Natural killer cell (primary cell): ENCODE measurements at regions not wholly inside any gene's neighbourhood (a gene's known extent, or its start where the extent isn't known, plus 50 kb on each side); places are given as distances from the start of the nearest gene placed in this dataset.

Experiments
- ATAC-seq, 3 donors: fragments of 150-1000 bp in 2 of 3; fragments of 200-7000 bp in 1 of 3; cut with Tn5 transposase; 1 replicate in 1 of 3; 2 replicates in 2 of 3; pipeline ENCODE4 v1.10.0; 2021; ENCODE audit warnings: mild to moderate bottlenecking in 2 of 3, moderate library complexity in 2 of 3
- DNase-seq, 2 donors: peaks; one replicate each; pipeline versions ENCODE4 v3.0.0 to v3.0.0-alpha.2; 2013 to 2021; ENCODE audit warnings: mixed read lengths in 1 of 2
- H3K27ac ChIP-seq: one replicate; pipeline ENCODE4 v1.5.1; 2013; ENCODE audit warnings: mild to moderate bottlenecking, low read length
- H3K27me3 ChIP-seq: one replicate; pipeline ENCODE4 v1.6.1; 2013; ENCODE audit warnings: low read length; ENCODE audit not compliant: control insufficient read depth, insufficient read depth
- H3K36me3 ChIP-seq: one replicate; pipeline ENCODE4 v1.6.1; 2013; ENCODE audit warnings: low read length; ENCODE audit not compliant: control insufficient read depth, insufficient read depth
- H3K4me1 ChIP-seq: one replicate; pipeline ENCODE4 v1.6.1; 2013; ENCODE audit warnings: low read length; ENCODE audit not compliant: control insufficient read depth, insufficient read depth
- H3K4me3 ChIP-seq: one replicate; pipeline ENCODE4 v1.5.1; 2013; ENCODE audit warnings: low read length
- H3K9me3 ChIP-seq: one replicate; pipeline ENCODE4 v1.6.1; 2013; ENCODE audit warnings: low read length; ENCODE audit not compliant: control insufficient read depth, insufficient read depth
- H3K27ac Mint-ChIP-seq, 2 donors: one replicate each; pipeline ENCODE4 v1.8.0; 2022; ENCODE audit warnings: mild to moderate bottlenecking in 2 of 2, mixed read lengths in 2 of 2, moderate library complexity in 1 of 2
- H3K27me3 Mint-ChIP-seq, 2 donors: one replicate each; pipeline ENCODE4 v1.8.0; 2022; ENCODE audit warnings: low read depth in 2 of 2, mixed read lengths in 2 of 2
- H3K36me3 Mint-ChIP-seq: one replicate; pipeline ENCODE4 v1.8.0; 2022; ENCODE audit warnings: mixed read lengths
- H3K4me1 Mint-ChIP-seq, 2 donors: one replicate each; pipeline ENCODE4 v1.8.0; 2022; ENCODE audit warnings: mixed read lengths in 2 of 2
- H3K4me3 Mint-ChIP-seq: one replicate; pipeline ENCODE4 v1.8.0; 2022; ENCODE audit warnings: mild to moderate bottlenecking, moderate library complexity, mixed read lengths
- H3K9me3 Mint-ChIP-seq, 2 donors: one replicate each; pipeline ENCODE4 v1.8.0; 2022; ENCODE audit warnings: mixed read lengths in 2 of 2
- CTCF ChIP-seq: fragments of 200-600 bp; IDR thresholded peaks from one replicate; pipeline ENCODE4 v1.8.0; 2022; ENCODE audit warnings: antibody characterized with exemption
- WGBS: methylation state at CpG from one replicate; pipeline ENCODE4 v1.1.7; 2013; ENCODE audit warnings: missing lambda C conversion rate; ENCODE audit not compliant: insufficient coverage; 5-methylcytosine and 5-hydroxymethylcytosine counted together
- intact Hi-C: fragments of 100-400 bp; cut with micrococcal nuclease; formaldehyde crosslinking; loops from one replicate; pipeline ENCODE4 v1.14.2; 2022

GRCh38 chr19:28667348-28667977 lies 545.5 kb downstream of the UQCRFS1 start:
- Mint-ChIP-seq H3K27ac (no peak overlapping the region), H3K27me3 (peaks cover 16 to 21% of the 10 kb centered on the region in 2 donors), H3K4me3 (no peak overlapping the region), H3K36me3 (peaks cover 29% of the 10 kb centered on the region), H3K4me1 (no peaks in the 10 kb centered on the region), H3K9me3 (peaks cover 2 to 15% of the 10 kb centered on the region in 2 donors)
- no peak for TF ChIP-seq CTCF
- intact Hi-C loops, result no loop called here
- WGBS, result 86% methylated on average over 7 of the region's 7 CpGs
- no peak overlapping the region for H3K4me3 ChIP-seq
- peaks cover 15% of the 10 kb centered on the region for H3K9me3 ChIP-seq
- no peak overlapping the region for H3K27ac ChIP-seq
- ATAC-seq (no peak), DNase-seq (no peak)
- no peaks in the 10 kb centered on the region for H3K27me3 ChIP-seq
- H3K4me1 ChIP-seq, result no peaks in the 10 kb centered on the region
- H3K36me3 ChIP-seq, result no peaks in the 10 kb centered on the region

DNA sequence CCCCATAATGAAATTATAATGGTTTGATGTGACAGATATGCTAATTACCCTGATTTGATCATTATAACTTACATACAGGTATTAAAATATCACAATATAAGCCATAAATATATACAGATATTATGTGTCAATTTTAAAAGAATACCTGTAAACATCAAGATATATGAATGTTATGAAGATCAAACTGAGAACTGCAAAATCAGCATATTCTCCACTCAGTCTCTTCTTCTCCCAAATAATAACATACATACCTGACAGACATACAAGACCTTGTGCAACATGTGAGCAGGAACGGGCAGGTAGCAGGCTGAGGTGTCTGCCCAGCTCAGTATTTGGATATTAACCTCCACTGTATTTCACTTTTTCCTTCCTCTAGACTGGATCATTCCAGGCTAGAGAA lies 547.2 kb downstream of the UQCRFS1 start:
- 94% methylated on average over 1 of the region's 1 CpG for WGBS
- TF ChIP-seq CTCF, result no peak
- Histone ChIP-seq H3K4me1 (no peaks in the 10 kb centered on the region), H3K36me3 (no peaks in the 10 kb centered on the region), H3K27me3 (no peaks in the 10 kb centered on the region), H3K4me3 (no peak overlapping the region), H3K9me3 (peaks cover 15% of the 10 kb centered on the region), H3K27ac (no peak overlapping the region)
- H3K27me3 Mint-ChIP-seq, result peaks cover 14 to 21% of the 10 kb centered on the region in 2 donors
- no peaks in the 10 kb centered on the region for H3K4me1 Mint-ChIP-seq
- peaks cover 25% of the 10 kb centered on the region for H3K36me3 Mint-ChIP-seq
- intact Hi-C loops, result no loop called here
- ATAC-seq, result no peak
- no peak for DNase-seq
- H3K27ac Mint-ChIP-seq, result no peak overlapping the region
- H3K9me3 Mint-ChIP-seq, result peaks cover 2 to 15% of the 10 kb centered on the region in 2 donors
- H3K4me3 Mint-ChIP-seq, result no peak overlapping the region

GRCh38 chr19:28656644-28657043 lies 556.3 kb downstream of the UQCRFS1 start:
- ATAC-seq (no peak), DNase-seq (no peak)
- intact Hi-C loops, result no loop called here
- H3K9me3 Mint-ChIP-seq, result peaks cover 4 to 7% of the 10 kb centered on the region in 2 donors
- H3K4me3 ChIP-seq, result no peak overlapping the region
- no peak for TF ChIP-seq CTCF
- H3K27ac ChIP-seq, result no peak overlapping the region
- no peaks in the 10 kb centered on the region for H3K4me1 Mint-ChIP-seq
- H3K27ac Mint-ChIP-seq, result no peak overlapping the region
- peaks cover 7 to 18% of the 10 kb centered on the region in 2 donors for H3K27me3 Mint-ChIP-seq
- H3K36me3 Mint-ChIP-seq, result peaks cover 20% of the 10 kb centered on the region
- H3K4me3 Mint-ChIP-seq, result no peak overlapping the region
- H3K27me3 ChIP-seq, result no peaks in the 10 kb centered on the region
- H3K4me1 ChIP-seq, result no peaks in the 10 kb centered on the region
- 70% methylated on average over 2 of the region's 2 CpGs for WGBS
- H3K36me3 ChIP-seq, result no peaks in the 10 kb centered on the region
- peaks cover 14% of the 10 kb centered on the region for H3K9me3 ChIP-seq

GRCh38 chr19:28655054-28655453 lies 557.9 kb downstream of the UQCRFS1 start:
- peaks cover 12 to 30% of the 10 kb centered on the region in 2 donors for H3K27me3 Mint-ChIP-seq
- Histone ChIP-seq H3K4me3 (no peak overlapping the region), H3K27me3 (no peaks in the 10 kb centered on the region), H3K36me3 (no peaks in the 10 kb centered on the region), H3K4me1 (no peaks in the 10 kb centered on the region), H3K27ac (no peak overlapping the region), H3K9me3 (peaks cover 14% of the 10 kb centered on the region)
- no peak for TF ChIP-seq CTCF
- no peak overlapping the region for H3K27ac Mint-ChIP-seq
- no peak overlapping the region for H3K4me3 Mint-ChIP-seq
- H3K9me3 Mint-ChIP-seq, result peaks cover 4 to 7% of the 10 kb centered on the region in 2 donors
- intact Hi-C loops, result no loop called here
- ATAC-seq (no peak), DNase-seq (no peak)
- peaks cover 20% of the 10 kb centered on the region for H3K36me3 Mint-ChIP-seq
- 97% methylated on average over 5 of the region's 5 CpGs for WGBS
- no peaks in the 10 kb centered on the region for H3K4me1 Mint-ChIP-seq
